Right ventricle myocardium superior (tissue), 1 donor: ENCODE measurements at regions not wholly inside any gene's neighbourhood (a gene's known extent, or its start where the extent isn't known, plus 50 kb on each side); places are given as distances from the start of the nearest gene placed in this dataset.

ENCODE experiments used
- ATAC-seq: fragments of 200-7000 bp; cut with Tn5 transposase; one replicate; pipeline ENCODE4 v1.9.1; 2020; ENCODE audit warnings: mild to moderate bottlenecking; ENCODE audit not compliant: poor library complexity
- DNase-seq: peaks from one replicate; pipeline ENCODE4 v3.0.0-alpha.2; 2020
- intact Hi-C: fragments of 100-400 bp; cut with DNase I; formaldehyde crosslinking; loops from one replicate; pipeline ENCODE4 v1.11.2; 2022
- donor health status: DM: no; HTN: yes; CAD: no; lungs with severe emphysema.

GRCh38 chr17:79261355-79262072 is 186.9 kb downstream of the ENGASE start:
- intact Hi-C loops = no loop called here
- DNase-seq (no peak), ATAC-seq (no peak)

GRCh38 chr17:79258843-79259242 is 184.2 kb downstream of the ENGASE start:
- DNase-seq (no peak), ATAC-seq (no peak)
- intact Hi-C loops = no loop called here

- ATAC-seq = no peak
- intact Hi-C loops = no loop called here
- DNase-seq = no peak
Measured at GRCh38 chr17:79258041-79258440, 183.4 kb downstream of the ENGASE start.

- DNase-seq (no peak), ATAC-seq (no peak)
- intact Hi-C loops = no loop called here
Measured at GRCh38 chr17:79255926-79256585, 181.4 kb downstream of the ENGASE start.

GRCh38 chr17:79255456-79255855 is 180.8 kb downstream of the ENGASE start:
- no peak for DNase-seq
- no peak for ATAC-seq
- intact Hi-C loops = no loop called here

GRCh38 chr17:79255046-79255445 is 180.4 kb downstream of the ENGASE start:
- ATAC-seq (no peak), DNase-seq (no peak)
- intact Hi-C loops = no loop called here

GRCh38 chr17:79252886-79253285 is 178.3 kb downstream of the ENGASE start:
- ATAC-seq (no peak), DNase-seq (no peak)
- intact Hi-C loops = no loop called here

- no peak for ATAC-seq
- no peak for DNase-seq
- intact Hi-C loops = no loop called here
Measured at GRCh38 chr17:79251824-79252223, 177.2 kb downstream of the ENGASE start.

- ATAC-seq (no peak), DNase-seq (no peak)
- intact Hi-C loops = no loop called here
Measured at GRCh38 chr17:79249929-79250521, 175.4 kb downstream of the ENGASE start.

- DNase-seq (no peak), ATAC-seq (no peak)
- intact Hi-C loops = no loop called here
Measured at GRCh38 chr17:79248843-79249493, 174.3 kb downstream of the ENGASE start.

- intact Hi-C loops = no loop called here
- DNase-seq (no peak), ATAC-seq (no peak)
Measured at GRCh38 chr17:79246225-79247190, 171.9 kb downstream of the ENGASE start.

GRCh38 chr17:79244665-79245064 is 170.0 kb downstream of the ENGASE start:
- intact Hi-C loops = no loop called here
- DNase-seq = no peak
- no peak for ATAC-seq

- intact Hi-C loops = no loop called here
- ATAC-seq = no peak
- DNase-seq = no peak
Measured at GRCh38 chr17:79243996-79244395, 169.4 kb downstream of the ENGASE start.

GRCh38 chr17:79243603-79243990 is 169.0 kb downstream of the ENGASE start:
- no peak for ATAC-seq
- intact Hi-C loops = no loop called here

GRCh38 chr17:79242873-79243602 is 168.4 kb downstream of the ENGASE start:
- intact Hi-C loops = no loop called here
- ATAC-seq = no peak
- DNase-seq = no peak

More at GRCh38 chr17:79243603-79243990, 169.0 kb downstream of the ENGASE start:
- DNase-seq = no peak

GRCh38 chr17:79242393-79242792 is 167.8 kb downstream of the ENGASE start:
- ATAC-seq (no peak), DNase-seq (no peak)
- intact Hi-C loops = no loop called here

GRCh38 chr17:79241616-79242015 is 167.0 kb downstream of the ENGASE start:
- DNase-seq = no peak
- no peak for ATAC-seq
- intact Hi-C loops = no loop called here

GRCh38 chr17:79239205-79239604 is 164.6 kb downstream of the ENGASE start:
- intact Hi-C loops = no loop called here
- no peak for DNase-seq

More at GRCh38 chr17:79239205-79239604, 164.6 kb downstream of the ENGASE start:
- no peak for ATAC-seq
